H1 (cell line): ENCODE measurements at regions not wholly inside any gene's neighbourhood (a gene's known extent, or its start where the extent isn't known, plus 50 kb on each side); places are given as distances from the start of the nearest gene placed in this dataset.

Experiments used
- CTCF ChIA-PET: fragments of 300-600 bp; sonication (Branson Sonifier 250); formaldehyde crosslinking; loops from one replicate; lab custom pipeline; 2021; ENCODE audit not compliant: partially characterized antibody; lab: Charles Lee
- POLR2A ChIA-PET: fragments of 300-600 bp; sonication (Branson Sonifier 250); formaldehyde crosslinking; loops from one replicate; lab custom pipeline; 2021; ENCODE audit warnings: inconsistent platforms; ENCODE audit not compliant: partially characterized antibody; lab: Charles Lee
- DNase-seq, 2 experiments: peaks; one replicate each; pipeline versions ENCODE4 v3.0.0 to v3.0.0-alpha.2; 2010 to 2022; ENCODE audit warnings: low spot score in 2 of 2, low read depth in 1 of 2, mixed read lengths in 1 of 2
- FAIRE-seq: peaks from 2 replicates; lab custom pipeline; 2011; peaks lifted over from hg19 to GRCh38; lab: Jason Lieb, UNC
- H2AFZ ChIP-seq: 2 replicates; pipeline ENCODE4 v1.8.1; 2012; ENCODE audit warnings: low read length, inconsistent platforms
- H2AK5ac ChIP-seq: 2 replicates; pipeline ENCODE4 v1.6.1; 2013; ENCODE audit warnings: low read depth, low read length
- H2BK120ac ChIP-seq: replicated peaks from 2 replicates; pipeline ENCODE3; 2013; ENCODE audit warnings: low read depth, low read length, inconsistent platforms
- H2BK12ac ChIP-seq: 2 replicates; pipeline ENCODE4 v1.6.1; 2013; ENCODE audit warnings: low read depth, low read length
- H2BK15ac ChIP-seq: 2 replicates; pipeline ENCODE4 v1.6.1; 2013; ENCODE audit warnings: low read length
- H2BK20ac ChIP-seq: 2 replicates; pipeline ENCODE4 v1.6.1; 2013; ENCODE audit warnings: low read length
- H2BK5ac ChIP-seq: 2 replicates; pipeline ENCODE4 v1.6.1; 2013; ENCODE audit warnings: low read depth, low read length
- H3K14ac ChIP-seq: 2 replicates; pipeline ENCODE4 v1.6.1; 2013; ENCODE audit warnings: inconsistent platforms; ENCODE audit not compliant: insufficient read length
- H3K18ac ChIP-seq: 2 replicates; pipeline ENCODE4 v1.6.1; 2013; ENCODE audit warnings: low read length; ENCODE audit errors: extremely low read depth
- H3K23ac ChIP-seq: 2 replicates; pipeline ENCODE4 v1.6.1; 2013; ENCODE audit warnings: inconsistent platforms; ENCODE audit not compliant: insufficient read length
- H3K23me2 ChIP-seq: 2 replicates; pipeline ENCODE4 v1.6.1; 2013; ENCODE audit warnings: low read depth, low read length
- H3K27ac ChIP-seq: 2 replicates; pipeline ENCODE4 v1.6.1; 2011; ENCODE audit warnings: low read depth, low read length, inconsistent platforms
- H3K27me3 ChIP-seq, 4 experiments: replicated peaks in 1 of 4; 1 replicate in 1 of 4; 2 replicates in 3 of 4; pipeline versions ENCODE4 v1.6.1 to v1.8.1; 2011 to 2013; ENCODE audit warnings: low read length in 3 of 4, mild to moderate bottlenecking in 3 of 4, inconsistent platforms in 2 of 4, mixed read lengths in 2 of 4, moderate library complexity in 1 of 4; ENCODE audit not compliant: control insufficient read depth in 3 of 4, insufficient read depth in 3 of 4; ENCODE audit errors: extremely low read depth in 1 of 4
- H3K36me3 ChIP-seq, 4 experiments: 2 replicates each; pipeline versions ENCODE4 v1.6.1 to v1.8.1; 2011 to 2013; ENCODE audit warnings: mild to moderate bottlenecking in 4 of 4, low read length in 3 of 4, moderate library complexity in 2 of 4, control low read depth in 1 of 4, inconsistent platforms in 1 of 4; ENCODE audit not compliant: insufficient read depth in 4 of 4, control insufficient read depth in 2 of 4
- H3K4ac ChIP-seq: replicated peaks from 2 replicates; pipeline ENCODE3; 2013; ENCODE audit warnings: low read length, low read depth, mixed read lengths, inconsistent platforms; ENCODE audit not compliant: insufficient read length
- H3K4me1 ChIP-seq, 4 experiments: replicated peaks in 1 of 4; 1 replicate in 1 of 4; 2 replicates in 3 of 4; pipeline versions ENCODE4 v1.6.1 to v1.8.1; 2011 to 2013; ENCODE audit warnings: low read length in 3 of 4, inconsistent platforms in 2 of 4, mixed read lengths in 1 of 4; ENCODE audit not compliant: insufficient read depth in 4 of 4, control insufficient read depth in 3 of 4
- H3K4me2 ChIP-seq, 2 experiments: 2 replicates each; pipeline versions ENCODE4 v1.6.1 to v1.8.1; 2011 to 2013; ENCODE audit warnings: low read depth in 2 of 2, low read length in 2 of 2, control low read depth in 1 of 2, inconsistent platforms in 1 of 2, mild to moderate bottlenecking in 1 of 2; ENCODE audit not compliant: insufficient read depth in 1 of 2
- H3K4me3 ChIP-seq, 4 experiments: fragments of 200-600, 300-600 bp in 1 of 4; sonication (generic), shearing (Covaris generic), sonication (Bioruptor Twin) in 1 of 4; 2 replicates each; pipeline versions ENCODE4 v1.5.1 to v1.8.1; 2011 to 2016; ENCODE audit warnings: low read length in 4 of 4, low read depth in 3 of 4, control low read depth in 2 of 4, inconsistent platforms in 2 of 4, mild to moderate bottlenecking in 2 of 4, mixed read lengths in 1 of 4, moderate library complexity in 1 of 4; ENCODE audit not compliant: insufficient read depth in 2 of 4; ENCODE audit errors: extremely low read depth in 1 of 4
- H3K56ac ChIP-seq: replicated peaks from 2 replicates; pipeline ENCODE3; 2013; ENCODE audit warnings: low read depth, mild to moderate bottlenecking, mixed read lengths, low read length, inconsistent platforms; ENCODE audit not compliant: insufficient read length
- H3K79me1 ChIP-seq: 2 replicates; pipeline ENCODE4 v1.6.1; 2013; ENCODE audit warnings: low read depth, low read length, control low read depth
- H3K79me2 ChIP-seq, 2 experiments: 2 replicates each; pipeline versions ENCODE4 v1.6.1 to v1.8.1; 2012 to 2013; ENCODE audit warnings: low read length in 2 of 2, mild to moderate bottlenecking in 2 of 2, inconsistent platforms in 1 of 2; ENCODE audit not compliant: insufficient read depth in 2 of 2, control insufficient read depth in 1 of 2
- H3K9ac ChIP-seq, 4 experiments: replicated peaks in 1 of 4; 1 replicate in 1 of 4; 2 replicates in 3 of 4; pipeline versions ENCODE4 v1.6.1 to v1.8.1; 2011 to 2013; ENCODE audit warnings: low read depth in 3 of 4, low read length in 3 of 4, control low read depth in 2 of 4, mild to moderate bottlenecking in 2 of 4, moderate library complexity in 2 of 4, inconsistent platforms in 1 of 4; ENCODE audit errors: extremely low read depth in 1 of 4
- H3K9me3 ChIP-seq, 2 experiments: 2 replicates each; pipeline versions ENCODE4 v1.6.1 to v1.8.1; 2012 to 2013; ENCODE audit warnings: mild to moderate bottlenecking in 2 of 2, moderate library complexity in 2 of 2, control low read depth in 1 of 2, inconsistent platforms in 1 of 2, low read depth in 1 of 2, low read length in 1 of 2, mixed read lengths in 1 of 2; ENCODE audit not compliant: insufficient read depth in 2 of 2
- H4K20me1 ChIP-seq, 2 experiments: replicated peaks in 1 of 2; 2 replicates each; pipeline versions ENCODE3 to v1.8.1; 2011 to 2013; ENCODE audit warnings: inconsistent platforms in 2 of 2, low read length in 2 of 2, mild to moderate bottlenecking in 1 of 2; ENCODE audit not compliant: insufficient read depth in 2 of 2, control insufficient read depth in 1 of 2
- H4K5ac ChIP-seq: 2 replicates; pipeline ENCODE4 v1.6.1; 2013; ENCODE audit warnings: low read length, low read depth, mixed read lengths, inconsistent platforms; ENCODE audit not compliant: insufficient read length
- H4K8ac ChIP-seq: 2 replicates; pipeline ENCODE4 v1.8.0; 2013; ENCODE audit warnings: mild to moderate bottlenecking, moderate library complexity, low read length, inconsistent platforms; ENCODE audit not compliant: insufficient read depth; ENCODE audit errors: extremely low read depth
- H4K91ac ChIP-seq: replicated peaks from 2 replicates; pipeline ENCODE3; 2013; ENCODE audit warnings: low read length, mixed read lengths, inconsistent platforms; ENCODE audit not compliant: insufficient read length
- BCL11A ChIP-seq, 2 experiments: IDR thresholded peaks; one replicate each; pipeline ENCODE4 v1.6.1; 2011; ENCODE audit warnings: low read depth in 2 of 2, low read length in 2 of 2, mild to moderate bottlenecking in 2 of 2
- CBX8 ChIP-seq: fragments of 300-800, 300-1000 bp; sonication (generic); IDR thresholded peaks from 2 replicates; pipeline ENCODE4 v1.7.1; 2016; ENCODE audit warnings: low read depth, low read length, borderline replicate concordance
- CREB1 ChIP-seq: IDR thresholded peaks from 2 replicates; pipeline ENCODE4 v1.6.1; 2012; ENCODE audit warnings: inconsistent platforms
- GABPA ChIP-seq: IDR thresholded peaks from 2 replicates; pipeline ENCODE4 v1.6.1; 2011; ENCODE audit warnings: mild to moderate bottlenecking, low read length, moderate library complexity, borderline replicate concordance; ENCODE audit not compliant: insufficient read depth
- GTF2F1 ChIP-seq: IDR thresholded peaks from 2 replicates; pipeline ENCODE4 v1.6.1; 2012; ENCODE audit warnings: low read depth, low read length, improper control_type of control experiment, borderline replicate concordance
- HDAC6 ChIP-seq: IDR thresholded peaks from one replicate; pipeline ENCODE4 v1.7.1; 2012; ENCODE audit warnings: low read depth, mild to moderate bottlenecking, inconsistent platforms, low read length, moderate library complexity
- JUND ChIP-seq: IDR thresholded peaks from 2 replicates; pipeline ENCODE4 v1.6.1; 2011; ENCODE audit warnings: mild to moderate bottlenecking, improper control_type of control experiment, low read length
- NANOG ChIP-seq: IDR thresholded peaks from 2 replicates; pipeline ENCODE4 v1.6.1; 2011; ENCODE audit warnings: low read length, low read depth, mild to moderate bottlenecking, inconsistent platforms; ENCODE audit not compliant: insufficient read depth, poor library complexity, severe bottlenecking
- POLR2AphosphoS5 ChIP-seq: IDR thresholded peaks from 2 replicates; pipeline ENCODE4 v1.6.1; 2011; ENCODE audit warnings: low read depth, low read length
- RFX5 ChIP-seq: IDR thresholded peaks from 2 replicates; pipeline ENCODE4 v1.6.1; 2011; ENCODE audit warnings: low read depth, low read length, improper control_type of control experiment, borderline replicate concordance
- SP2 ChIP-seq: IDR thresholded peaks from 2 replicates; pipeline ENCODE4 v1.6.1; 2012; ENCODE audit warnings: mild to moderate bottlenecking, low read length, inconsistent platforms
- SP4 ChIP-seq: IDR thresholded peaks from 2 replicates; pipeline ENCODE4 v1.6.1; 2012; ENCODE audit warnings: low read length, inconsistent platforms
- TAF7 ChIP-seq: optimal IDR thresholded peaks from 2 replicates; pipeline ENCODE3; 2011; ENCODE audit warnings: low read depth, mild to moderate bottlenecking, inconsistent platforms, low read length, moderate library complexity, borderline replicate concordance
- TEAD4 ChIP-seq: IDR thresholded peaks from 2 replicates; pipeline ENCODE4 v1.6.1; 2012; ENCODE audit warnings: low read depth, low read length, inconsistent platforms, mixed read lengths
- ZNF274 ChIP-seq: IDR thresholded peaks from 2 replicates; pipeline ENCODE4 v1.7.0; 2012; ENCODE audit warnings: low read length, borderline replicate concordance; ENCODE audit errors: extremely low read depth
- WGBS, 2 experiments: shearing (Covaris generic) in 1 of 2; methylation state at CpG; one replicate each; pipeline versions ENCODE4 v1.1.6 to v1.1.7; 2013 to 2015; ENCODE audit warnings: low lambda C conversion rate in 2 of 2, mixed read lengths in 2 of 2, inconsistent platforms in 1 of 2, low coverage in 1 of 2, missing lambda C conversion rate in 1 of 2; ENCODE audit not compliant: insufficient replicate concordance in 2 of 2, insufficient coverage in 1 of 2, insufficient read length in 1 of 2; ENCODE audit errors: extremely low coverage in 1 of 2, missing lambda C conversion rate in 1 of 2; 5-methylcytosine and 5-hydroxymethylcytosine counted together

GRCh38 chr6:11404081-11404480 lies 133.5 kb upstream of the TMEM170B start:
- H4K5ac ChIP-seq = no peak overlapping the region
- H3K23me2 ChIP-seq = no peaks in the 10 kb centered on the region
- CTCF ChIA-PET = interaction anchor here (0.9 to 1.5 kb wide), 3 partner anchors 92 to 232 kb away, joined by 3 to 4 read pairs (median 3); no protein-coding TSS in a partner anchor
- no peak overlapping the region; the same call in 1 of the 2 replicates for H3K18ac ChIP-seq
- no peak overlapping the region for H2BK12ac ChIP-seq
- no peak overlapping the region for H3K9ac ChIP-seq
- no peaks in the 10 kb centered on the region for H3K79me2 ChIP-seq
- H3K4me3 ChIP-seq = no peak overlapping the region
- no peak overlapping the region for H3K14ac ChIP-seq
- no peak overlapping the region for H4K8ac ChIP-seq
- H3K27me3 ChIP-seq = no peaks in the 10 kb centered on the region
- no peak overlapping the region for H2AK5ac ChIP-seq
- no peak for DNase-seq
- H3K4ac ChIP-seq = no peak overlapping the region
- H2BK15ac ChIP-seq = no peak overlapping the region
- no peak overlapping the region for H2BK5ac ChIP-seq
- no peak overlapping the region for H2BK120ac ChIP-seq
- no peak overlapping the region for H3K4me2 ChIP-seq
- no peak overlapping the region for H3K23ac ChIP-seq
- no peak overlapping the region for H2BK20ac ChIP-seq
- peaks cover 0 to 2% (median 0%) of the 10 kb centered on the region in 4 experiments; a peak in 2 of 7 replicates for H3K4me1 ChIP-seq
- H3K9me3 ChIP-seq = peaks cover 0 to 5% of the 10 kb centered on the region in 2 experiments; a peak in 1 of 4 replicates
- H3K56ac ChIP-seq = no peak overlapping the region
- WGBS, 2 experiments = 90% methylated on average over 10 of the region's 10 CpGs; no CpG with 5 or more reads in 1 of the 2 experiments
- no peaks in the 10 kb centered on the region for H3K36me3 ChIP-seq
- POLR2A ChIA-PET = no interaction called here
- H4K91ac ChIP-seq = no peak overlapping the region
- H2AFZ ChIP-seq = 0 out of 2 replicates have a peak overlapping the region, but pooled peaks have one; percentile 41
- H3K79me1 ChIP-seq = no peaks in the 10 kb centered on the region
- FAIRE-seq = no peak
- H4K20me1 ChIP-seq = no peaks in the 10 kb centered on the region
- no peak overlapping the region for H3K27ac ChIP-seq
- no peak for TF ChIP-seq CBX8
- no peak for TF ChIP-seq TAF7
- no peak for TF ChIP-seq SP2
- no peak for TF ChIP-seq GABPA
- no peak for TF ChIP-seq NANOG
- TF ChIP-seq CREB1 = no peak
- TF ChIP-seq GTF2F1 = no peak
- TF ChIP-seq RFX5 = no peak
- TF ChIP-seq TEAD4 = no peak
- TF ChIP-seq ZNF274 = no peak
- TF ChIP-seq SP4 = no peak
- TF ChIP-seq HDAC6 = no peak
- TF ChIP-seq JUND = no peak
- no peak for TF ChIP-seq BCL11A (IDR thresholded peaks at IDR 0.05; ENCODE audit: low read depth in 2 of 2, low read length in 2 of 2)
- no peak for TF ChIP-seq POLR2AphosphoS5
